Neural crest cell (in vitro differentiated cells): ENCODE measurements at regions not wholly inside any gene's neighbourhood (a gene's known extent, or its start where the extent isn't known, plus 50 kb on each side); places are given as distances from the start of the nearest gene placed in this dataset.

Experiments
- DNase-seq: peaks from one replicate; pipeline ENCODE4 v3.0.0; 2021; ENCODE audit warnings: low read depth, mixed read lengths, low spot score
- H3K27ac Mint-ChIP-seq: one replicate; pipeline ENCODE4 v1.8.0; 2021; ENCODE audit warnings: mild to moderate bottlenecking, mixed read lengths; ENCODE audit not compliant: unreplicated experiment
- H3K27me3 Mint-ChIP-seq: 2 replicates; pipeline ENCODE4 v1.8.0; 2021; ENCODE audit warnings: low read depth, mild to moderate bottlenecking, mixed read lengths
- H3K36me3 Mint-ChIP-seq: 2 replicates; pipeline ENCODE4 v1.8.0; 2021; ENCODE audit warnings: low read depth, mild to moderate bottlenecking, mixed read lengths
- H3K4me1 Mint-ChIP-seq: 2 replicates; pipeline ENCODE4 v1.8.0; 2021; ENCODE audit warnings: mixed read lengths
- H3K4me3 Mint-ChIP-seq: one replicate; pipeline ENCODE4 v1.8.0; 2021; ENCODE audit warnings: mild to moderate bottlenecking, mixed read lengths
- H3K9me3 Mint-ChIP-seq: 2 replicates; pipeline ENCODE4 v1.8.0; 2021; ENCODE audit warnings: mixed read lengths
- TF ChIP-seq, protein P1 (sequence below): fragments of 200-600 bp; sonication (generic); conservative IDR thresholded peaks from 2 replicates; pipeline ENCODE4 v1.5.0; 2021; ENCODE audit warnings: antibody characterized with exemption, mild to moderate bottlenecking

DNA sequence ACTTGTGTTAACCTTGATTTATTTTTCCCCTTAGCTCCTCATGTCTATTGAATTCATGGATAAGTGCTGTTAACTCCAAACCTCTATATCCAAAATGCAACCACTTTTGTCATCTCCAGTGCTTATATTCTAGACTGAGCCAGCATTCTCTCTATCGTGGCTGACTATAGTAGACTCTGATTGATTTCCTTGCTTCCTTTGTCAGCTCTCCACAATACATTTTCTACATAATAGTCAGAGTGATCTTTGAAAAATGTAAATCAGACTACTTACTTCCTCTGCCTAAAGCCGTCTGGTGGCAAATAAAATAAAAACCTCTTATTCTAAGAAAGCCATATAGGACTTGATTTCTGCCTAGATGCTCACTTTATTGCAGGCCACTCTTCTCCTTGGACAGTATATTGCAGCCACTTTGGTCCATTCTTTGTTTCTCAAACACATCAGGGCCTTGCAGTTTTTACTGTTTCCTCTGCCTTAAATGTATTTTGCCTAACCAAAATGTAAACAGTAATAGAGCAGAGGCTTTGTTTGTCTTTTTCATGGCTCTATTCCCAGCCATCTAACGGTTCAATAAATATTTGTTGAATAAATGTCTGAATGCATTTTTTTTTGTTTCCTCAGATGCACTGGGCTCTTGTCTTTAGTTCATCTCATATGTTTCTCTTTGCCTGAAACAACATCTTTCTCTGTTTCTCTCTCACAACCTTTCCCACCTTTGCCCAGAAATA, 243.6 kb upstream of the CSNK1A1L start:
- TF ChIP-seq, protein P1, sequence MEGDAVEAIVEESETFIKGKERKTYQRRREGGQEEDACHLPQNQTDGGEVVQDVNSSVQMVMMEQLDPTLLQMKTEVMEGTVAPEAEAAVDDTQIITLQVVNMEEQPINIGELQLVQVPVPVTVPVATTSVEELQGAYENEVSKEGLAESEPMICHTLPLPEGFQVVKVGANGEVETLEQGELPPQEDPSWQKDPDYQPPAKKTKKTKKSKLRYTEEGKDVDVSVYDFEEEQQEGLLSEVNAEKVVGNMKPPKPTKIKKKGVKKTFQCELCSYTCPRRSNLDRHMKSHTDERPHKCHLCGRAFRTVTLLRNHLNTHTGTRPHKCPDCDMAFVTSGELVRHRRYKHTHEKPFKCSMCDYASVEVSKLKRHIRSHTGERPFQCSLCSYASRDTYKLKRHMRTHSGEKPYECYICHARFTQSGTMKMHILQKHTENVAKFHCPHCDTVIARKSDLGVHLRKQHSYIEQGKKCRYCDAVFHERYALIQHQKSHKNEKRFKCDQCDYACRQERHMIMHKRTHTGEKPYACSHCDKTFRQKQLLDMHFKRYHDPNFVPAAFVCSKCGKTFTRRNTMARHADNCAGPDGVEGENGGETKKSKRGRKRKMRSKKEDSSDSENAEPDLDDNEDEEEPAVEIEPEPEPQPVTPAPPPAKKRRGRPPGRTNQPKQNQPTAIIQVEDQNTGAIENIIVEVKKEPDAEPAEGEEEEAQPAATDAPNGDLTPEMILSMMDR = no peak
- no peak overlapping the region for H3K27ac Mint-ChIP-seq
- H3K27me3 Mint-ChIP-seq = no peaks in the 10 kb centered on the region
- no peak for DNase-seq
- H3K4me1 Mint-ChIP-seq = peaks cover 11% of the 10 kb centered on the region
- no peaks in the 10 kb centered on the region for H3K36me3 Mint-ChIP-seq
- H3K4me3 Mint-ChIP-seq = no peak overlapping the region
- peaks cover 4% of the 10 kb centered on the region for H3K9me3 Mint-ChIP-seq

DNA sequence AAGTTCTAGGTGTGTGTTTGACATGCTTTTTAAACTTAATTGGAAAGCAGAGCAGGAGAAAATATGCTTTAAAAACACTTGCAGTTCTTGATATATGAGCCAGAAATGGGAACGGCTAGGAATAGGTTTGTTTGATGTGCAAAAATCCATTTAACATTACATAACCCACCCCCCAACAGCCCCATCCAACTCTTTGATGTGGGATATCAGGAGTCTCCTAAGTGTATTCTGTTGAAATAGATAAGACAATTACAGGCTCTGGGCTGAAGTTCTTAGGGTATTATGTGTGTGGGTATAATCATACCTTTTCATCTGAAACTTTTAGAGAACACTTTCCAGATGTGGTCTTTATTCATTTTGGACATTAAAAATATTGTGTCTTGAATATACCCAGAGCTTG, 240.4 kb upstream of the CSNK1A1L start:
- H3K9me3 Mint-ChIP-seq = peaks cover 4% of the 10 kb centered on the region
- H3K27me3 Mint-ChIP-seq = no peaks in the 10 kb centered on the region
- H3K4me1 Mint-ChIP-seq = peaks cover 13% of the 10 kb centered on the region
- no peaks in the 10 kb centered on the region for H3K36me3 Mint-ChIP-seq
- no peak overlapping the region for H3K4me3 Mint-ChIP-seq
- TF ChIP-seq, protein P1 = no peak
- DNase-seq = no peak
- H3K27ac Mint-ChIP-seq = no peak overlapping the region

DNA sequence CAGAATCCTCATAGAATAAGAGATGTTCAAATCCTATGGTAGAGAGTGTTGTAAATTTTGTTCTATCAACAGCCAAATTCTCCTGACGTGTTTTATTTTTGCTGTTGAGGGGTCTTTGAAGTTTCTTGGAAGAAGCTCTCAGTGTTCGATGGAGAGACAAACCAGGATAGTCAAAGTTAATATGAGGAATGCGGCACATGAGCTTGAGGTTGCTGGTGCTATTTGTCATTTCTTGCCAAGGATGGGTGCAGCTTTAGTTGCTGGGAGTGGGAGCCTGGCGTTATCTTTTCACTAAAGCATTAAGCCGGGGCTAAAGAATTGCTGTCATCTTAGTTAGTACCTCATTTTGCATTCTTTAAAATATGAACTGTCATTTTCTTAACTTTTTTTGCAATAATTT, 239.9 kb upstream of the CSNK1A1L start:
- Mint-ChIP-seq H3K9me3 (peaks cover 4% of the 10 kb centered on the region), H3K27ac (no peak overlapping the region), H3K4me3 (no peak overlapping the region), H3K27me3 (no peaks in the 10 kb centered on the region), H3K36me3 (no peaks in the 10 kb centered on the region), H3K4me1 (peaks cover 13% of the 10 kb centered on the region)
- no peak for DNase-seq
- TF ChIP-seq, protein P1 = no peak

DNA sequence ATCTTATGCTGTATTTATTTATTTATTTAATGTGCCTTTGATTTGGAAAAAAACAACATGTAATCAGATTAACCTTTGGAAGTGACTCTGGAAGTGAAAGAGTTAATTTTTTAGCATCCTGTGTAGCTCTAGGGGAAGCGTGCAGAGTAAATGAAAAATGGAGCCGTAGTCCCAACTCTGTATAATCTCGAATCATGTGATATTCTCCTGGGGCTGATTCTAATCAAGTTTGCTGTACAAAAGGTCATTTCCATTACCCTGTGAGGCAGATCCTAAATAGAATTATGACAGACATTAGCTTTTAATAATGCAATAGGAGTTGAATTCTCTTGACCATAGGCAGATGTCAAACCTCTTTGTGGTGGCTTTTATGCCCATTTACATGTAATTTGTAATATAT, 238.6 kb upstream of the CSNK1A1L start:
- TF ChIP-seq, protein P1 = no peak
- H3K27me3 Mint-ChIP-seq = no peaks in the 10 kb centered on the region
- no peak overlapping the region for H3K27ac Mint-ChIP-seq
- no peaks in the 10 kb centered on the region for H3K36me3 Mint-ChIP-seq
- DNase-seq = no peak
- H3K4me3 Mint-ChIP-seq = no peak overlapping the region
- H3K9me3 Mint-ChIP-seq = peaks cover 4% of the 10 kb centered on the region
- peaks cover 10% of the 10 kb centered on the region for H3K4me1 Mint-ChIP-seq

DNA sequence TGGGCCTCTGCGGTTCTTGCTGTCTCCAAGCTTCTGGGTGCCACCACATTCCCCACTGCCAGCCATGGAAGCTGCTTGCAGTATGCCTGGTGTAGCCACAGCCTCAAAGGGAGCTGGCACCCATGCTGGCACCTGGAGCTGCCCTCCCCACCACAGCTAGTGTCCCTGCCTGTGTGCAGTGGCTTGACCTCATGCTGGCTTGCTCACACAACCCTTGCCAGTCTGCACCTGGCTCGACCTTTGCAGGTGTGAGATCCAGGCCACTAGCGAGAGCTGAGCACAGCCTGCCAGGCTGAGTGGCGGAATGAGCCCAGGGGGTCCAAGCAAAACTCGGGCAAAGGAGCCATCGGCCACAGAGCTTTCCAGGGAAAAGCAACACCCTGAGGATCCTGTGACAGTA, 236.7 kb upstream of the CSNK1A1L start:
- Mint-ChIP-seq H3K9me3 (no peaks in the 10 kb centered on the region), H3K27me3 (no peaks in the 10 kb centered on the region), H3K27ac (no peak overlapping the region), H3K4me1 (peaks cover 5% of the 10 kb centered on the region), H3K36me3 (no peaks in the 10 kb centered on the region), H3K4me3 (no peak overlapping the region)
- DNase-seq = no peak
- TF ChIP-seq, protein P1 = no peak
